ENCODE measurements at regions not wholly inside any gene's neighbourhood (a gene's known extent, or its start where the extent isn't known, plus 50 kb on each side); places are given as distances from the start of the nearest gene placed in this dataset.

- no peak for DNase-seq
These were observed 96.0 kb downstream of the CEBPB start for GRCh38 chr20:50286609-50287008.

DNA sequence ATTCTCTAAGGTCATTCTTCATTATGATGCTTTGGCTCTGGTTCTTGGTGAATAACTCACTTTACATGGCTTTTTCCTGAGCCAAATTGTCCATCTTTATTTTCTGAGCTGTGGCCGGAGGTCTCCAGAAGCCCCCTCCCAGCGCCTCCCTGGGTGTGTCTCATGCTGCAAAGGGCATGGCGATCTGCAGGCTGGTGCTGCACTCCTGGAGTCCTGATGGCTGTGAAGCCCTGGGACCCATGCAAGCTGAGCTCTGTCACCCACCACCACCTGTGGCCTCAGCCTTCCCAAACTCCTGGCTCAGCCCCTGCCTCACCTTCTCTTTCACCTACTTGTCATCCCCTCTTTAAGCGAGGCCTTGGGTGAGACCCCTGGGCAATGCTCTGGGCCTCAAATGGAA is 96.9 kb downstream of the CEBPB start:
- no peak for DNase-seq

DNA sequence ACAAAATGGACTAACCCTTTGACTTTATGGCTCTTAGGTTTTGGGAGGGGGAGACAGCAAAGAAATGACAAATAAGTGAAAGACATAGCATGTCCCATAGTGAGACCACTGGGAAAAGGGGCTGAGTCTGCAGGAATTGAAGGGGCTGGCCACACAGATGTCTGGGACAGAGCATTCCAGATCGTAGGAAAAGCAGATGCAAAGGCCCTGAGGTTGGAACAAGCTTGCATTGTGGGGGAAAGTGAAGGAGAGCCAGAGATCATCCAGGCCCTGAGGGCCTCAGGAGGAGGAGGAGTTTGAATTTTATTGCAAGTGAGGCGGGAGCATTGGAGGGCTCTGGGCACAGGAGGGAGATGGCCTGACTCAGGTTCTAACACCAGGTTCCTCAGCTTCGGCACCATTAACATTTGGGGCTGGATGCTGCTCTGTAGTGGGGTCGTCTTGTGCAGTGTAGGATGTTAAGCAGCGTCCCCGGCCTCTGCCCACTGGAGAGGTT is 97.5 kb downstream of the CEBPB start:
- DNase-seq = no peak

GRCh38 chr20:50289581-50289980 is 99.0 kb downstream of the CEBPB start:
- DNase-seq = no peak

DNA sequence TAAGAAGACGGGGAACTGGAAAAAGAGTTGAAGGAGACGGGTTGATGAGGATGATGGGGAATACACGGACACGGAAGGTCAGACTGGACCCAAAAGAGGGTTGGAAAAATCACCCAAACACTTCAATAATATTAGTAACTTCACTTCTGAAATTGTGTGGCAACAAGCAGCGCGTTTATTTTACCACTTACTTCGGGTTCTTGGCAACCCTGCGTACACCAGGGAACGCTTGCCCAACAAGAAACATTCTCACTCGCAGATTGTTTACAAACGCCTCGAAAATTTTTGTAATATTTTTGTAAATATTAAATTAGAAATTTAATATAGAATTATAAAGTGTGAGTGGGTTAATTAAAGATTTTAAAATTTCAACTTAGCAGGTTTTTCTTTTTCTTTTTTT is 99.5 kb downstream of the CEBPB start:
- no peak for DNase-seq

DNA sequence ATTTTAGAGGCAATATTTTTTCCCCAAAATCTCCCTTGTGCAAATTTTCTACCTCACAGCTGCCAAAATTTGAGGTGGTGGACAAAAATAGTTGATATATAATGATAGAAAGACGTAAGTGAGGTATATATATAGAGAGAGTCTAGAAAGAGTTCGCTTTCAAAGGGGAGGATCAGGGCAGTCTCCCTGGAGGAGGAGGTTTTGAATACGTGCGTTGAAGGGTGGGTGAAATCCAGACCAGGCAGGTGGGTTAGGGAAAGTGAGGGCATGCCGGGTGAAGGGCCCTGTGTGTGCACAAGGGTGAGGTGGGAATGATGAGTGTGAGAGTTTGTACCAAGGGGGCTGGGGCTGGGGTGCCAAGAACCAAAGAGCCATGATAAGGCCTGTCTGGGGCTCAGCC is 100.2 kb downstream of the CEBPB start:
- DNase-seq = no peak

- no peak for DNase-seq
These were observed 100.8 kb downstream of the CEBPB start for GRCh38 chr20:50291254-50292078.

GRCh38 chr20:50292079-50292590 is 101.5 kb downstream of the CEBPB start:
- DNase-seq = no peak

- no peak for DNase-seq
These were observed 102.1 kb downstream of the CEBPB start for GRCh38 chr20:50292591-50293283.

GRCh38 chr20:50293284-50294139 is 102.9 kb downstream of the CEBPB start:
- no peak for DNase-seq

DNA sequence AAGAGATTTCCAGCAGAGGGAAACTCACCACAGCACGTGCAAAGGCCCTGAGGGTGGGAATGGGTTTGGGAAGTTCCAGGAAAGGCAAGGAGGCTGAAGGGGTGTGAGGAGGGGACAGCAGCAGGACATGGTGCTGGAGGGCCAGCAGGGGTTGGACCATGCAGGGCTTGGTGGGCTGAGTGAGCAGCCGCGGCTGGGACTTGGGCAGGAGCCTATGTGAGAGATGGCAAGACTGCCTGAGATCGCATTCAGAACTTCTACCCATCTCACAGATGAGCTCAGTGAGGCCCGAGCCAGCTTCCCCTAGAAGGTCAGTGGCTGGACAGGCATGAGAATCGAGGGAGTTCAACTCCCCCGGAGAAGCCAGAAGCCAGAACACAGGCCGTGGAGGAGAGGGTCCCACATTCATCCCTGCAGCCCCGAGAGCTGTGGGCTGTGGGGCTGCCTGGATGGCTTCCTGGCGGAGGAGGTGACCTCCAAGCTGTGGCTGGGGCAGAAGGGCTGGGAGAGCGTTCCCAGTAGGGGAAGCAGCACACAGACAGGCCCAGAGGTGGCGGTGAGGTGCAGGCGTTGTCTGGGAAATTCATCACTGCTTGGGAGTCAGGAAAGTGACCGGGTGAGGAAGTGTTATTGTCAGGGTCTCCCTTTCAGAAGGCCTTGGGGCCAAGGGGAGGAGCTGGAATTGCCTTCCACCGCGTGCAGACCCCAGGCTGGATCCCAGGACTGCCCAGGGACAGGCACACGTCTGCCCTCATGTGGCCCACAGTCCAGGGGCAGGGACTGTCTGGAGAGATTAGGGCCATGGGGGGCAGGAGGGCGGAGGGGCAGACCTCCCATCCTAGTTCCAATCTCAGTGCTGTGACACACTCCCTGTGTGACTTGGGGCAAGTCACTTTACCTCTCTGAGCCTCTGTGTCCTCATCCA is 103.8 kb downstream of the CEBPB start:
- no peak for DNase-seq

- DNase-seq = no peak
These were observed 104.7 kb downstream of the CEBPB start for GRCh38 chr20:50295345-50295744.

GRCh38 chr20:50295762-50296449 is 105.3 kb downstream of the CEBPB start:
- no peak for DNase-seq

DNA sequence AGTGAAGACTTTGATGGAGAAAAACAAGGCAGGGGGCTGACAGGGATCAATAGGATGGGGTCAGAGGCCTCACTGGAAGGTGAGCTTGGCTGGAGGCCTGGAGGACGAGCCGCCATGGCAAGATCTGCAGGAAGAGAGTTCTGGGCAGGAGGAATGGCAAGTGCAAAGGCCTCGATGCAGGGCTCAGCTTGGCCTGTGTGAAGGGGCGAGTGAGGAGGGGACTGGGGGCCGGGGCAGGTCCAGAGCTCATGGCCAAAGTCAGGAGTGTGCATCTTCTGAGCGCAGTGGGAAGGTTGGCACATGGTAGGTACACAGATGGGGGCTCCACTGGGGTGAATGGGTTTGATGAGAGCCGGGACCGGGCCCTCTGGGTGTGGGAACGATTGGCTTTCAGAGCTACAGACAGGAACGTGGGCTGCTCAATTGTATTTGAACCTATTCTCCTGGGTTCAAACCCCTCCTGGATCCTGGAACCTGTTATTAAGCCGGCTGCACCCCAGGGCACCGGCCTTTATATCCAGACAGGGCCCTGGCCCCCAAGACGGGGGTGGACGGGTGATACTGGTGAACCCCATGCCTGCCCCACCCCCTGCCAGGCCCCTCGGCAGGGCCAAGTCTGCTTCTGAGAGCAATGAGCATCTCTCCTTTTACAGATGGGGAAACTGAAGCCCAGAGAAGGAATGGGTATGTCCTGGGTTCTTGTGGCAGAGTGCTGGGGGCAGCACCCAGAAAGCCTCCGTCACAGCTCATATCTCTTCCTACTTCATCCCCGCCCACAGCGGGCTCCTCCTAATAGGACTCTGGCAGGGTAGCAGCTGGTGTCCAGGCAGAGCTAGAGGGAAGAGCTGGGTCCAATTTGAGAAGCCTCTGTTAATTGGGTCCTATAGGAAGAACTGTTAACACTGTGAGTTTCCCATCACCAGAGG is 106.1 kb downstream of the CEBPB start:
- no peak for DNase-seq

GRCh38 chr20:50297498-50298376 is 107.1 kb downstream of the CEBPB start:
- DNase-seq = no peak

DNA sequence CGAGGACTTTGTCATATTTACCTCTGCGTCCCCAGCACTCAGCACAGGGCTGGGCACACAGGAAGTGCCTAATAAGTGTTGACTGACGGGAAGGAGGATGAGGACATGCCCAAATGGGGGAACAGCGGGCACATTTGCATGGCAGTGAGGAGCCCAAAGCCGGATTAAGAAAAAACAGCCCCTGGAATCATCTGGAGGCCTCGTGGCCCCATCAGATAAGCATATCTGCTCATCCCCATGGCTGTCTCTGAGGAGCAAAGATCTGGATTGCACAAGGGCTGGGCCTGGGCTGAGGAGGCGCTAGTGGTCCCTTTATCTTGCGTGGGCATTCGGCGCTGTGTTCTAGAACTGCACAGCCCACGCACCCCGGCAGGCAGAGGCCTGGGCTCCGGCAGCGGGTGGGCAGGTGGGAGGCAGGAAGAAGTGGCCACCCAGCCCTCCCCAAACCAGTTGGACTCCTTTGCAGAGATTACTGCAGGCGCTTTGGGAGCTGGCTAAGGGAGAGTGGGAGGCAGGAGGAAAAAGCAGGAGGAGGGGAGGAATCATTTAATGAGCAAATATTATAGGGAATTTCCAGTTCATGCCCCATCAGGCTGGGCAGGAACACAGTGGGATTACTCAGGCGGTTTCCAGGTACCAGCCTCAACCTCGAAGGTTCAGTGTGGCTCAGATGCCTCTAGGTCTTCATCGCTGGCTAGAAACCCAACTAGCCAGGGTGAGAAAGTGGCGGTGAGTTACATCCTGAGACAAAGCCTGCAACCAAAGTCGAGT is 108.1 kb downstream of the CEBPB start:
- no peak for DNase-seq

DNA sequence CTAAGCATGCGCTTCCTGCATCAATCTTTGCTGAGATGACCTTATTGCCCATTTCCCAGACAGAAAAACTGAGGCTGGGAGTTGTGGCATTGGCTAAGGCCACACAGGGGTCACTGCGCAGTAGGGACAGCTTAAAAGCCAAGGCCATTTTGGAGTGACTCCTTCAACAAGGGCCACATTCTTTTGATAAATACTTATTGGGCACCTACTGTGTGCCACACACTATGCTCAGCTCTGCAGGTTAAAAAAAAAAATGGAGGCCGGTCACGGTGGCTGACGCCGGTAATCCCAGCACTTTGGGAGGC is 108.6 kb downstream of the CEBPB start:
- DNase-seq = no peak

GRCh38 chr20:50301165-50301564 is 110.5 kb downstream of the CEBPB start:
- no peak for DNase-seq
